Hippocampal formation (tissue), 2 donors: ENCODE measurements at regions not wholly inside any gene's neighbourhood (a gene's known extent, or its start where the extent isn't known, plus 50 kb on each side); places are given as distances from the start of the nearest gene placed in this dataset.
A peak's percentile ranks its signal among the peaks of the same experiment; 100 is the strongest.

Experiments used
- DNase-seq, 2 donors: peaks; one replicate each; lab custom pipeline; 2025; lab: John Stamatoyannopoulos, UW

DNA sequence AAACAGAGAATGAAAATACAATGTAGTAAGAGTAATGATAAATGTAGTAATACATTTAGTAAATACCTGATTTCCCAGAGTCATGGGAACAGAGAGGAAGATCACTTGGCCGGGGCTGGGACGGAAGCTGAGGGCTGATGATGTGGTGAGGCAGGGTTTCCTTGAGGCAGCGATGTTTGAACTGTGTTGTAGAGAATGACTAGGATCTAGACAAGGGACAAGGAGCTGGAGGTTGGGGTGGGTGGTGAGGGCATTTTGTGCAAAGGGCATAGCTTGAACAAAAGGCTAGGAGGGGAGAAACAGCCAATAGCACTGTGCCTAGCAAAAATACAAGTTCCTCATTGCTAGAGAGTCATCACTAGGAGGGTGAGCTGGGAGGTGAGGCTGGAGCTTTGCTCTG is 64.3 kb upstream of the RAPGEF2 start:
- no peak for DNase-seq

DNA sequence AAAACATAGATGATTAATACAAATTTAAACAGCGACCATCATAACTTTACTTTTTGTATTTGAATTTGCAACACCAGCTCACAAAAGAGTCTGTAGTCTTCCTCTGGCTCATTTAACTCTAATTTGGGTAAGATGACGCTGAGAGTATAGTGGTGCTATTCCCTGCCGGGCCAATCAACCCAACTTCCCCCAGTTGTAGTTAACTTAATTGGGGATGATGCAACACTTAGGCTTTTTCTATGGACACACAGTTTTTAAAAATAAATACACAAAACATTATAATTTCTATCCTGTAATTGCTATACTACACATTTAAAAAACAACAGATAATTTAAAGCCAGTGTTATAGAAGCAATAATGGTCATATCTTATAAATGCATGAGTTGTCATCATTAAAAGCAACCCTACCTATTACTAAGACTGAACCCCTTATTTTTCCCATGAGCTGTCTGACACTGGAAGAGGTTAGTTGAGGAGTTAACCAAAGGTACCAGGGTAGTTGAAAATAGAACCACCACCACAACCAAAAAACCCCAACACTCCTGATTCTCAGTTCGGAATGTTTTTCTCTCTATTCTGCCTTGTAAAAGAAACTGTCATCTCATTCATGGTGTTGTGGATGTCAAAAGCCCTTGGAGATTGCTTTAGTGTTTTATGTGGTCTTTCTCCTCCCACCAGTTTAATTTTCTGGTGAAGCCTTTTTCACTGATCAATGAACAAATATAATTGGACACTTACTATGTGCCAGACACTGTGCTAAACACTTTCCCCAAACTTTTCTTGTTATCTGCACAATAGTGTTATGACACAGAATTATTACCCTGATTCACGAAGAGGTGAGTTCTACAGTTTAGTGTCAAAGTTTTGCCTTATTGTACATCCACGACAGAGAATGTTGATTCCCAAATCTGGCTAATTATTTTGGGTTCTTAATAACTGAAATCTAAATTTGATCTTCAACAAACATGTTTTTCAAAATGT is 61.5 kb upstream of the RAPGEF2 start:
- DNase-seq, result no peak

DNA sequence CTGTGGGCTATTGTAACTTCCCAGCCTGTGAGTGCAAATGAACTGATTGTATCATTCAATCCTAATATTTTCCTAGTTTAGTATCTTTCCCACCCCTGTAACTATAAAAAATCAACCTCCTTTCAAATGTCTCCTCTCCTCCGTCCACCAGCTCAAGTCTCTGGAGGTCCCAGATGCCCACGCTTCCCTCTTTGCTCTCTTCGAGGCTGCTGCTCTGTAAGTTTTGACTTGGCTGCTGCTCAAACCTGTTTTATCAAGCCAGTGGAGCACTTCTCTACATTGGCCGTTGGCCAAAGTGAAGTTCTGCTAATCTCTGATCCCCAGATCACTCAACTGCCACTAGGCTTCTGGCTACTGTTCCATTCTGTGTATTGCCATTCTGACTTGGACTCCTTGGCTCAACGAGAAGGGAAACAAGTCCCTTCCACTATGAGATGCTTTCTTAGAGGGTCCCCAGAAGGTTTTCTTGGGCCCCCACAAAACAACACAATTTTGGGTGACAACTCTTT is 60.7 kb upstream of the RAPGEF2 start:
- no peak for DNase-seq

DNA sequence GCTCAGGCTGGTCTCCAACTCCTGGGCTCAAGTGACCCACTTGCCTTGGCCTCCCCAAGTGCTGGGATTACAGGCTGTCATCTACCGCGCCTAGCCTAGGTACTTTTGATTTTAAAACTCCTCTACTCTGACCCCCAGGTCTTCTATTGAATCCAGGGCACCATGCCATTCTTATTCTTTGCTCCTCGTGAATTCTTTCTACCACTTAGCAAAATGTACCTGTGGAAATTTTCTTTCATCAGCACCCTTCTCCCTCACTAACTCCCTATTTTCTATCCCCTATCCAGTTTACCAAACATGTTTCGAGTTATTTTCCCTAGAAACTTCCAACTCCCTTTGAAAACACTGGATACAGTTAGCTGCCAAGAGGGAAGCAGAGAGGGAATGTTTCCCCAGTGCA is 60.0 kb upstream of the RAPGEF2 start:
- DNase-seq, result no peak

DNA sequence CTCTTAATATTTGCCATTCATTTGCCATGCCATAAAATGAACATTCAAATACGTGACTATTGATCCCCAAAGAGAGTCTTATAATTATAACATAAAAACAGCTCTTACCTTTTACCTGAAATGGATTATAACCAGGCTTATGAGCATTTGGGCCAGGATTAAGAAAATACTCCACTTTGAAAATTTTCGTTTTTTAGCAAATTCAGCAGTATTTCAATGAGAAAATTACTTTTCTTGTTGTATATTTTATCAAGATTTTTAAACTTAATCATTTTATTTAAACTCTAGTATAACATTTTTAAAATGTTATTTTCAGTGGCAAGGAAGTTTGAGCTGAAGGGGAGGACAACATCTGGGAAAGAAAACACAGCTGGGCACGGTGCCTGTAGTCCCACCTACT is 59.0 kb upstream of the RAPGEF2 start:
- DNase-seq, result no peak

DNA sequence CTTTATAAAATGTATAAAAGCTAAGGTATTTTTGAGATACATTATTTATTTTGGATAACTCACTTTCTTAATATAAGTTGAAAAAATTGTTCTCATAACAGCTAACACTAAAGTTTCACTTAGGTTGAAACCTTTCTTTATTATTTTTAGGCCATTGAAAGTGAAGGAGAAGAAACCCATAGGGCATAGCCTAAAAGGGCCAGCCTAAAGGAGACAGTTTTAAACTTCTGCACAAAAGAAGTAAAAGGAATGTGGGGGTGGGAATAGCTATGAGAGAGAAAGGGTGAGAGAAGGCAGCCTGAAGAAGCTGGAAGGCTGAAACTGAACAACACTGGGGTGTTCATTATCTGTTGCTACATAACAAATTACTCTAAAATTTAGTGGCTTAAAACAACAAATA is 57.6 kb upstream of the RAPGEF2 start:
- DNase-seq, result no peak

DNA sequence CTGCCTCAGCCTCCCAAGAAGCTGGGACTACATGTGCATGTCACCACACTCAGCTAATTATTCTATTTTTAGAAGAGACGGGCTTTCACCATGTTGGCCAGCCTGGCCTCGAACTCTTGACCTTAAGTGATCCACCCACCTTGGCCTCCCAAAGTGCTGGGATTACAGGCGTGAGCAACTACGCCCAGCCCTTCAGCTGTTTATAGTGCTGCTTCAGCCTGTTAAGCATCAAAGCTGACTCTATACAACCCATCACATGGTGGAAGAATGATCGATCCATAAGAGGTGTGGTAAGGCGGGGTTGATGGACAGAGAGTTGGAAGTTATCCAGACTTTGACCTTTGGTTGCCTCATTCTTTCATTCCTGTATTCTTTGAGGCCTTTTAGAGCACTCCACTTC is 56.2 kb upstream of the RAPGEF2 start:
- no peak for DNase-seq

DNA sequence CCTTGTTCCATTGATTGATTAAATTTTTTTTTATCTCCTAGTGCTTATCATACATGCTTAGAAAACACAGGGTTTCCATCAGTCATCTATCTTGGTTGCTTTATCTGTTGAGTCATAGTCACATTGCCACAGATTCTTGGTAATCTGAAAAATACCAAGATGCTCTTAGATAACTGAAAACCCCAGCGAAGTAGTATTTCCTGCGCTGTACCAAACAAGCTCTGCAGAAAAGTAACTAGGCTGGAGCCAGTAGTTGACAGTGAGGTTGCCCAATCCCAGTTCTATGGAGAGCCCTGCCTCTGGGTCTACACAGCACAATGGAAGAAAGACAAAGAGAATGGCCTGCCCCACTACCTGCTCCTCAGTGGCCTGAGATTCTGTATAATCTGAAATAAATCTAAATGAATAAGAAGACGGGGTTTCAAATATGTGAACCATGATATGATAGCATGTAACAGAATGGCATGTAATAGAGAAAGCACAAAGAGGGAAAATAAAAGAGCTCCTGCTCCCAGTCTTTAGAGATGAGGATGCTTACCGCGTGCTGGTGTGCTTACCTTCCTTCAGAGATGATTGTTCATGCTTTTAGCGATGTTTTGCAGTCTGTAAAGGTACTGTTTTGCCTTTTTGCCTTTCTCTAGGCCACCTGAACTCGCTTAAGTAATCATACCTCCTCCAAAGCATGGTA is 55.3 kb upstream of the RAPGEF2 start:
- no peak for DNase-seq

DNA sequence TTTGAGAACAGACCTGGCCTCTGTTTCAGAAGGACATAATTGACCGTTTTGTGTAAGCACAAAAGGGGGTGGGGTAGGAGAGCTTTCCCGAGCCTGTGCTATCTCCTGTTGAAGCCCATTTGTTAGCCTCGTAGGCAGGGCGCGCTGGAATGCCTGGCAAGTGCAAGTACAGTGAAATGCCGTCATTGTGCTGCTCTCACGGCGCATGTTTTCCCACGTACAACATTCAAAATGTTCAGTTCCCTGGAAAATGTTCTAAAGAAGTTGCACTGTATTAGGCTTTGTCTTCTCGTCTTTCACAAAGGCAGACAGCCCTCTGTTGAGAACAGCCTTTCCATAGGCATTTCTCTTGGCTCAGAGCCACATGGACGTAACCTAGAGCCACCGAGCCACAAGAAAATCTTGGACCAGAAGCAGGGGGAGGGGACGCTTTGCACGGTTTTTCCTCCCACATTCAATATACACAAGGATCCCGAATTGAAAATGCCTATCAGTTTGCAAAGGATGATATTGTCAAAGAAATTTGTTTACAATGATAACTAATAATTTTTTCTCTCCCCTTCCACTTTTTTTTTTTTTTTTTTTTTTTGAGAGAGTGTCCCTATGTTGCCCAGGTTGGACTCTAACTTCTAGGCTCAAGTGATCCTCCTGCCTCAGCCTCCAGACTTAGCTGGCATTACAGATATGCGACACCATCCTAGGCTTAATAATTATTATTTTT is 54.6 kb upstream of the RAPGEF2 start:
- peak; percentile 35 to 38 for DNase-seq

DNA sequence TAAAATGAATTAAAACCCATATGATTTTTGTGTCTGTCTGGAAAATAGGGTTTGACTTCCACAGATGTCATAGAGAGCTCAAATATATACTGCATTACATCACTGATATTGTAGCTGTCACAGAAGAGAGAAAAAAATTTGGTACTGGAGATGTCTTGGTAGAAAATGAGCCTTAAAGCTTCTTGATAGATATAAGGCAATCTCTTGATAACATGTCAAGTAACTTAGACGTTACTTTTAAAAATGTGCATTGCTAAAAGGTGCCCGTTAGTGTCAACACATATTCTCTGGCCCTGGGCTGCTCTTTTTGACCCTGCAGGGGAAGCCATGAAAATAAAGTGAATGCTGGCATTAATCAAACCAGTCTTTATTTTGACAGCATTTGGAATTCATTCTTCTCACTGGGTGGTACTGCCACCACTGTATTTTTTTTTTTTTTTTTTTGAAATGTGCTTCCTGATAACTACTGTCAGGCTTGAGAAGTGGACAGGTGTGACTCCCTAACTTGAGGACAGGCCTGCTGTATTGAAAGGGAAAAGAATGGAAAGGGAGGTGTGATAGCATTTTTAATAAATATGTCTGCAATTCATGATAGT is 53.0 kb upstream of the RAPGEF2 start:
- no peak for DNase-seq

DNA sequence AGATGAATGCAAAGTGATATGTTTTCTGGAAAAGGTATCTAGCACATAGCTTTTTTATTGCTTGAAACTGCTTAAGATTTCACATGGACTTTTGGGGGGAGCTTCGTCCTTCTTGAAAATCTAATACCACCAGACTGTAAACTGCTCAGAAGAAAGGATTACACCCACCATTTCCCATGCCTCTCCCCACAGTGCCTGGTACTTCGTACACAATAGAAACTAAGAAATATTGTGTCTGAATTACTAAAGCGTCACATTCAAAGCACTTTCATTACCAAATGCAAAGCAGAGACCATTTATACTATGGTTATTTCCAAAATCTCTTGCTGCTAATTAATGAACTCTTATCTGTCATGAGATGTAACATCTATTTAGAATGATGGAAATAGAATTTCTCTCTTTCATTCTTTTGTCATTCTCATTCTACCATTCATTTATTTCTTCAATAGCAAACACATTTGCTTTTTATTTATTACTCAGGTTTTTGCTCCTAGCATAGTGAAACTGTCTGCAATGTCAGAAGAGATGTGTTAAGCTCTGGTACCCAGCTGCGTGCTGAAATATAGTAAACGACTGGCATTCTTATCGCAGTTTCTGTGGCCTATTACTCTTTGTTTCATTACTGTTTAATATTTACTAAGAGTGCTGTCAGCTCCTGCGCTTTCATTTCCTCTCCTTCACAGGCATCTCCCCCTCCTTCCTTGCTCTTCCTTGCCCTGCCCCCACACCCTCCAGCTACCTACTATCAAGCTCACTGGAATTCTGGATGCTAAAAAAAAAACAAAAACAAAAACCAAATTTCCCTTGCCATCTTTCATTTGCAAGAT is 51.4 kb upstream of the RAPGEF2 start:
- no peak for DNase-seq

DNA sequence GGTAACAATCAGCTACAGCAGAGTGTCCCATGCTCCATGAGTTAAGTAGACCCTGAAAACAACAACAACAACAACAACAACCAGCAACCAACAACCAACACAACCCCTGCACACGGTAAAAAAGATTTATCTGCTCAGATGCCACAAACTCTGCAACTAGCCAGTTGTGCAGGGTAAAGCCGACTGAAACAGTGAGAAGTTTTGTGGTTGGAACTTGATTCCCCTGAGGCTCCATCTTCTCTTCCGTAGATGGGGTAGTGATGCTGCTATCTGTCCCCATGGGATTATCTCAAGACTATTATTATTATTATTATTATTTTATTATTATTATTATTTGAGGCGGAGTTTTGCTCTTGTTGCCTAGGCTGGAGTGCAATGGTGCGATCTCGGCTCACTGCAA is 50.6 kb upstream of the RAPGEF2 start:
- no peak for DNase-seq
